OCI-LY3 (cell line): ENCODE measurements at regions not wholly inside any gene's neighbourhood (a gene's known extent, or its start where the extent isn't known, plus 50 kb on each side); places are given as distances from the start of the nearest gene placed in this dataset.
"Not testable (repeated sequence)": the region's sequence is repeated elsewhere in the genome, so short reads cannot be mapped to it uniquely, and the experiment has no call there.

ENCODE experiments used
- H2AFZ ChIP-seq: fragments of 200-600, 300-600 bp; shearing (Covaris generic); 2 replicates; pipeline ENCODE4 v1.6.0; 2014; ENCODE audit warnings: antibody characterized with exemption, low read depth, low read length
- H3K27ac ChIP-seq: fragments of 200-600, 300-600 bp; sonication (generic); 2 replicates; pipeline ENCODE4 v1.5.1; 2014; ENCODE audit warnings: mild to moderate bottlenecking, low read length, moderate library complexity, mixed read lengths
- H3K27me3 ChIP-seq: fragments of 200-600, 300-600 bp; sonication (generic); 2 replicates; pipeline ENCODE4 v1.6.1; 2014; ENCODE audit warnings: low read depth, low read length, mixed read lengths
- H3K36me3 ChIP-seq: fragments of 200-600, 300-600 bp; sonication (generic); replicated peaks from 2 replicates; pipeline ENCODE3; 2014; ENCODE audit warnings: low read depth, low read length, mixed read lengths
- H3K4me1 ChIP-seq: fragments of 300-600, 200-600 bp; sonication (generic); 2 replicates; pipeline ENCODE4 v1.6.1; 2014; ENCODE audit warnings: low read length, mixed read lengths
- H3K4me2 ChIP-seq: fragments of 200-600, 300-600 bp; sonication (generic); 2 replicates; pipeline ENCODE4 v1.6.1; 2014; ENCODE audit warnings: low read length, mixed read lengths
- H3K4me3 ChIP-seq: fragments of 300-600, 200-600 bp; sonication (generic); 2 replicates; pipeline ENCODE4 v1.5.1; 2014; ENCODE audit warnings: antibody characterized with exemption, mild to moderate bottlenecking, low read length, moderate library complexity
- H3K79me2 ChIP-seq: fragments of 300-600, 200-600 bp; shearing (Covaris generic); 2 replicates; pipeline ENCODE4 v1.6.1; 2014; ENCODE audit warnings: mild to moderate bottlenecking, low read length, mixed read lengths
- H3K9ac ChIP-seq: fragments of 300-600, 200-600 bp; shearing (Covaris generic); 2 replicates; pipeline ENCODE4 v1.6.0; 2014; ENCODE audit warnings: mild to moderate bottlenecking, low read length, moderate library complexity
- H3K9me3 ChIP-seq: fragments of 200-600, 300-600 bp; shearing (Covaris generic); 2 replicates; pipeline ENCODE4 v1.6.1; 2014; ENCODE audit warnings: low read length, mixed read lengths; ENCODE audit not compliant: insufficient read depth
- H4K20me1 ChIP-seq: fragments of 200-600, 300-600 bp; sonication (generic); 2 replicates; pipeline ENCODE4 v1.6.1; 2016; ENCODE audit warnings: low read length, mixed read lengths; ENCODE audit not compliant: insufficient read depth
- CTCF ChIP-seq: fragments of 200-600, 300-600 bp; sonication (generic); IDR thresholded peaks from 2 replicates; pipeline ENCODE4 v1.5.1; 2014; ENCODE audit warnings: antibody characterized with exemption, low read length, low read depth
- EZH2phosphoT487 ChIP-seq: fragments of 200-600 bp; shearing (Covaris generic); IDR thresholded peaks from 2 replicates; pipeline ENCODE4 v1.6.1; 2018; ENCODE audit warnings: antibody characterized with exemption, mixed run types, low read depth

- no peak overlapping the region for H3K4me2 ChIP-seq
- no peak overlapping the region for H3K4me3 ChIP-seq
- H3K36me3 ChIP-seq: no peaks in the 10 kb centered on the region
- H3K4me1 ChIP-seq: peaks cover 15% of the 10 kb centered on the region
- H3K27me3 ChIP-seq: no peaks in the 10 kb centered on the region
- H3K9ac ChIP-seq: no peak overlapping the region
- H3K27ac ChIP-seq: no peak overlapping the region
- H3K79me2 ChIP-seq: no peaks in the 10 kb centered on the region
- no peaks in the 10 kb centered on the region for H3K9me3 ChIP-seq
- H2AFZ ChIP-seq: no peak overlapping the region
- TF ChIP-seq EZH2phosphoT487 (no peak), CTCF (no peak)
- H4K20me1 ChIP-seq: no peaks in the 10 kb centered on the region
These were observed 142.3 kb upstream of the FBXO11 start for GRCh38 chr2:48048476-48049171.

GRCh38 chr2:48049371-48049770 is 143.1 kb upstream of the FBXO11 start:
- Histone ChIP-seq H3K9me3 (no peaks in the 10 kb centered on the region), H3K79me2 (no peaks in the 10 kb centered on the region), H3K4me2 (no peak overlapping the region), H3K4me1 (peaks cover 15% of the 10 kb centered on the region), H3K27me3 (no peaks in the 10 kb centered on the region), H2AFZ (no peak overlapping the region), H3K9ac (no peak overlapping the region), H3K36me3 (no peaks in the 10 kb centered on the region), H3K4me3 (no peak overlapping the region), H4K20me1 (no peaks in the 10 kb centered on the region), H3K27ac (no peak overlapping the region)
- TF ChIP-seq CTCF: no peak
- no peak for TF ChIP-seq EZH2phosphoT487

GRCh38 chr2:48050711-48051110 is 144.4 kb upstream of the FBXO11 start:
- Histone ChIP-seq H3K4me3 (no peak overlapping the region), H3K4me2 (no peak overlapping the region), H2AFZ (no peak overlapping the region)

GRCh38 chr2:48059975-48060374 is 153.7 kb upstream of the FBXO11 start:
- no peaks in the 10 kb centered on the region for H3K4me1 ChIP-seq
- H3K9me3 ChIP-seq: no peaks in the 10 kb centered on the region
- no peaks in the 10 kb centered on the region for H4K20me1 ChIP-seq
- H3K4me2 ChIP-seq: no peak overlapping the region
- no peak overlapping the region for H2AFZ ChIP-seq
- no peak overlapping the region for H3K27ac ChIP-seq
- H3K36me3 ChIP-seq: no peaks in the 10 kb centered on the region
- peaks cover 4% of the 10 kb centered on the region for H3K27me3 ChIP-seq
- TF ChIP-seq CTCF (no peak), EZH2phosphoT487 (no peak)
- no peak overlapping the region for H3K9ac ChIP-seq
- no peak overlapping the region for H3K4me3 ChIP-seq
- no peaks in the 10 kb centered on the region for H3K79me2 ChIP-seq

More at GRCh38 chr2:48050711-48051110, 144.4 kb upstream of the FBXO11 start:
- TF ChIP-seq EZH2phosphoT487 (no peak), CTCF (no peak)
- H3K27me3 ChIP-seq: no peaks in the 10 kb centered on the region
- peaks cover 6% of the 10 kb centered on the region for H3K4me1 ChIP-seq
- no peaks in the 10 kb centered on the region for H4K20me1 ChIP-seq
- no peaks in the 10 kb centered on the region for H3K9me3 ChIP-seq
- no peak overlapping the region for H3K27ac ChIP-seq
- no peaks in the 10 kb centered on the region for H3K79me2 ChIP-seq
- H3K9ac ChIP-seq: no peak overlapping the region
- H3K36me3 ChIP-seq: no peaks in the 10 kb centered on the region

- not testable (repeated sequence) for H3K79me2 ChIP-seq, H3K4me1 ChIP-seq, H3K27ac ChIP-seq, H3K27me3 ChIP-seq, H2AFZ ChIP-seq, H3K9me3 ChIP-seq, H3K4me2 ChIP-seq, H4K20me1 ChIP-seq, H3K4me3 ChIP-seq, H3K36me3 ChIP-seq, H3K9ac ChIP-seq
These were observed 155.4 kb upstream of the FBXO11 start for GRCh38 chr2:48061656-48062055.
